ENCODE measurements at regions not wholly inside any gene's neighbourhood (a gene's known extent, or its start where the extent isn't known, plus 50 kb on each side); places are given as distances from the start of the nearest gene placed in this dataset.
"Not testable (repeated sequence)": the region's sequence is repeated elsewhere in the genome, so short reads cannot be mapped to it uniquely, and the experiment has no call there.

GRCh38 chr3:178349218-178349596 lies 187.0 kb upstream of the KCNMB2 start:
- not testable (repeated sequence) for DNase-seq

- DNase-seq = no peak
These were observed 185.5 kb upstream of the KCNMB2 start for GRCh38 chr3:178350763-178351162.

- no peak for DNase-seq
These were observed 183.8 kb upstream of the KCNMB2 start for GRCh38 chr3:178352326-178353005.

DNA sequence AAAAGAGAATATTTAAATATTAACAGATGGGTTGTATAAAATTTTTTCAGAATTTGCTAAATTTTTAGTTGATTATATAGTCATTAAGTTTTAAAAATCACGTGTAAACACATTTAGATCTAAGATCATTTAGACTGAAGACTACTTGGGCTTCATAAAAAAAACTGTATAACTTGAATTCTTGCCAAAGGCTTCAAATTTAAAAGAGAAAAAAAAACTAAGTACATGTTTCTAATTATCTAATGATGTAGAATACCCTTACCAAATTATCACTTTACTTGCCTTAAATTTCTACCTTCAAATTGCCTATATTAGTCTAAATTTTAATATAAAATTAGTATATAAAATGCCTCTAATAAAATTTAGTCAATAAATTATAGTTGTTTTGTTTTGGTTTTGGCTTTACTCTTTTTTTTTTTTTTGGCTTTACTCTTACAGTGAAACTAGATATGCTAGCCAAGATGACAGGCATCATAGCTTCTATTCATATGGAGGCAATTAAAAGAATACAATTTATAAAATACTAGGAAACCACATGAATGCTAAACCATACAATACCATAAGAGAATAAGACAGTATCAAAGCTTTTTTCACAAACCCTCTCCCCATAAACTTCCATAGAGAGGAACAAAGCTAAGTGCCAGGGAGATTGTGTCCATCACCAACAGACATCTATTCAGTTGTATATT lies 183.1 kb upstream of the KCNMB2 start:
- peak; percentile 15 for DNase-seq

DNA sequence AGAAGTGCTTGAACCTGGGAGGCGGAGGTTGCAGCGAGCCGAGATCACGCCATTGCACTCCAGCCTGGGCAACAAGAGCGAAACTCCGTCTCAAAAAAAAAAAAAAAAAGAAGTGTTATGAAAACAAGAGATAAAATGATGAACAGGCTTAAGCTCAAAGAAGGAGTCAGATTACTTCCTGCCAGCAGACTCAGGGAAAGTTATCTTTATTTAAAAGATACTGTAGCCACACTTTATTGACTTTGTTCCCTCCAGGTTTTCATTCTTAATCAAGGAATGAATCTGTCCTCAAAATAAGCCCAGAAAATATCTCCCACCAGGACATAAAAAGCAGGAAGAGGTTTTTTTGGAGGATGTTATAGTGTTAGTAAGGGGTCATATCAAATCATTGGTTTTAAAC lies 176.5 kb upstream of the KCNMB2 start:
- no peak for DNase-seq

GRCh38 chr3:178363048-178363447 lies 173.2 kb upstream of the KCNMB2 start:
- DNase-seq = not testable (repeated sequence)

DNA sequence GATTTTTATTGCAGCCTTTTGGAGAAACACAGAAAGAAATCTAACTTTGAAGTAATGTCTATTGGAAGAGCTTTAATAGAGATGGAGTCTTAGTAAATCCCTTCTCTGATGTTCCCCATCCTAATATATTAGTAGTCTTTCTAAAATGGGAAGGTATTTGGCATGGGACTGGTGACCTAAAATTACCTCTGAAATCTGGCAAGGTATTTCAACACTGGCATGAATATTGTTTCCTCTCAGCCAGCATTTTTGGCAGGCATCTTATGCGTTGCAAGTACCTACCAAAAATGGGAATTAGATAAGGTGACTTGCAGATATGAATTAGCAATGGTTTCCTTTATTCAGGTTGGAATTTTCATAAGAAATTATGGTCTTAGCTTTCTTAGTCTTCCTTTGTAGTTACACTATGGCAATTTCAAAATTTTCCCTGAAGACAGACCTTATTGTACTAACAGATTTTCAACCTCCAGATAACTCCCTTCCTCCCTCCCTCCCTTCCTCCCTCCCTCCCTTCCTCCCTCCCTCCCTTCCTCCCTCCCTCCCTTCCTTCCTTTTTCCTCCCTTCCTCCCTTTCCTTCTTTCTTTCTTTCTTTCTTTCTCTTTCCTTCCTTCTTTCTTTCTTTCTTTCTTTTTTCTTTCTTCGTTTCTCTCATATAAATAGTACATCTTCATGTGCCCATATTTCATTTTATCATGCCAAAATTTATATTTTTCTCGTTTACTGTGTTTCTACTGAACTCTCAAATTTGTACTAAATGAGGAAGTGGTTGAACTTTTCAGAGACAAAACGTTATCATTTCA lies 168.2 kb upstream of the KCNMB2 start:
- peak; percentile 66 for DNase-seq

DNA sequence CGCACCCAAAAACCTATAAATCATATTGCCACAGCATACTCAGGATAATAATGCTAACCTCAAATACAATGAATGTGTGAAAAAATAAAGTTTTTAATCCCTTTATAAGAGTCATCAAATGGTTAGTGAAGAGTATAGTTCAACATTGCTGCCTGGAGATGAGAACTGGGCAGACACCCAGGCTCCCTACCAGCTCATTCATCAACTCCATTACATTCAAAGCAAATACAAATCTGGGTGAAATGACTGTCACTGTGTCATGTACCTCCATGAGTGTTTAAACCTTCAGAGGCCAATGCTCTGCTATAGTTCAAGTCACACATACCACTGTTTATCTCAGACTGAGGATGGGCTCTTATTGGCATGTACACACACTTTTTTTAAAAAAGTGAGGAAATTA lies 167.2 kb upstream of the KCNMB2 start:
- no peak for DNase-seq

- no peak for DNase-seq
These were observed 166.4 kb upstream of the KCNMB2 start for GRCh38 chr3:178369811-178370210.

DNA sequence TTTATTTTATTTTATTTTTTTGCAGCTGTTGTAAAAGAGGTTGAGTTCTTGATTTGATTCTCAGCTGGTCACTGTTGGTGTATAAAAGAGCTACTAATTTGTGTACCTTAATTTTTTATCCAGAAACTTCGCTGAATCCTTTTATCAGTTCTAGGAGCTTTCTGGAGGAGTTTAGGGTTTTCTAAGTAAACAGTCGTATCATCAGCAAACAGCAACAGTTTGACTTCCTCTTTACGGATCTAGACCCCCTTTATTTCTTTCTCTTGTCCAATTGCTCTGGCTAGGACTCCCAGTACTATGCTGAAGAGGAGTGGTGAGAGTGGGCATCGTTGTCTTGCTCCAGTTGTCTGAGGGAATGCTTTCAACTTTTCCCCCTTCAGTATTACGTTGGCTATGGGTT lies 165.8 kb upstream of the KCNMB2 start:
- no peak for DNase-seq

GRCh38 chr3:178381555-178381954 lies 154.7 kb upstream of the KCNMB2 start:
- DNase-seq = no peak

DNA sequence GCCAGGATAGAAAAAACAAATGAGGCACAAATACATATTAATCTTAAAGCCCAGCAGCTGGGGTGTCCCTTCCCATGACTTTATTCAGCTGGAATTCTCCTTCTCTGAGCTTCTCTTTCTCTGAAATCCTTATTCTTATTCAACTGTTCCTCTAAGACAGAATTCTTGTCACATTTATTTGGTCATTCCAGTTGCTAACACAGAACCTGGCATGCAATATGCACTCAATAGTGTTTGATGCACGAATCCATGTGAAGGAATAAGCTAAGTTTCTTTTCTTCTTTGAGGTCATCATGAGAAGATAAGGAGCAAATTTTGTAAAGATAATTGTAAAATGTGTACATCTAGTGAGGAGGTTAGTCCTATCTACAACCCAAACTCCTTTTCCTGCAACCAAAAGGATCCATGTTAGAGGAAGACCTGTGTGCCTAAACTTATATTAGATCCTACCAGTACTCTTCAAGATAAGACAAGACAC lies 154.2 kb upstream of the KCNMB2 start:
- DNase-seq = no peak

- DNase-seq = no peak
These were observed 153.7 kb upstream of the KCNMB2 start for GRCh38 chr3:178382449-178383061.

DNA sequence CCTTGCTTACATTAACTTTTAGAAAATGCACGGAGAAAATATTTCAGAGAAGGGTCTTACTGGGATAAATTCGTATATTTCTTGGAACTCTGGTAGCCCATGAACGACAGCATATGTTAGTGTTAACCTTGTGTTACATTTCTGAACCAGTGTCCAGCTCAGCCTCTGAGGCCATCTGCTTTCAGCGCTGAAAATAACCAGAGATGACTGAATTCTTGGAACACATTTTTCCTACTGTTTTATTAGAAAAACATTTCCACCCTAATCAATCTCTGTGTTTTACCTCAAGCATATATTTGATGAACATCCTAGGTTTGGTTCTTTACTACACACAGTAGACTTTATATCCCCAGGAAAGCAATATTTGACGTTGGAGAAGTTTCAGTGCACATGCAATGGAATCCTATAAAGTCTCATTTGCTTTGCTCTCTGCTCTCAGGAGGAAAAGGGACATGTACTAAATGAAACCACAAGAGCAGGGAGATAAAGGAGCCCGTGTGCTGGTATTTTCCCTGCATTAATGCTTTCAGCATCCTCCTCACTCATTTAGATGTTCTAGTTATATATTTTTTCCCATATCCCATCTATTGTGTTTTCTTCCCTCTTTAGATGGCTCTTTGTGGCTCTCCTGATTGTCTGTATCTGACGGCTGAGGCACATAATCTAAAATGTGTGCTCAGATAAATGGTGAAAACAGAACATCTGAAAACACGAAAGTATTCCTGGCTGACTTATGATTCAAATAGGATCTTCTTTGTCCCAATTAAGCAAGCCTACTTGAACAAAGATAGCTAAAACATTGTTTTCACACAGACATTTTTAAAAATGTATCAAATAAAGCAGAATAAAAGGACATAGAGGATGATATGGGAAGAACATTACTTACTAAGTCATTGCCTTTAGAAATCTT lies 151.7 kb upstream of the KCNMB2 start:
- no peak for DNase-seq

DNA sequence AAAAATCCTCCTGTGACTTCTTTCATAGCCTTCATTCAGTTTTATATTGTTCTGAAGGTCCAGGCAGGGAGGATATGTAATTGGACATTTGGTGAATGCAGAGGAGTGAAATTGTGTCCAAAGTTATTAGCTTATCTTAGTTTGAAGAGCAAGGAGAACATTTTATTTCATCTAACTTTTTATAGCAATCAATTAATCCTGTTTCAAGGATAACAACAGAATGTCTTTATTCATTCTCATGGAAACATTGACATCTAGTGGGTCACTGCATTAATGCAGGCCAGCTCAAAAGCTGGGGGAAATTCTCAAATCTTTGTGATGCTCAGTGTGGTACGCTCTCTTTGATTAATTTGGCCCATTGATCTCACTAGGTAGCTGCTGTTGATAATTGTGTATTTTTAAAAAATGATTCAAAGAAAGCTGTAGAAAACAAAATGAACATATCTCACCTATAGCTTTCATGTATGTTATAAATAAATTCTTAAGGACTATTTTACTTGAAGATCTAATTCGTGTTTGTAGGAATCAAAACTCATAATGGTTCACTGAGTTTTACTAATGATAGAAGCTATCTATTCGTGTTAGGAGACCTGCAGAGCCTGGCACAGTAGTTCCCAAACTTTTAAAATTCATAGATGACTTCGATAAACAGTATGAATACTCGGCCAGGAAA lies 150.8 kb upstream of the KCNMB2 start:
- peak; percentile 41 for DNase-seq

DNA sequence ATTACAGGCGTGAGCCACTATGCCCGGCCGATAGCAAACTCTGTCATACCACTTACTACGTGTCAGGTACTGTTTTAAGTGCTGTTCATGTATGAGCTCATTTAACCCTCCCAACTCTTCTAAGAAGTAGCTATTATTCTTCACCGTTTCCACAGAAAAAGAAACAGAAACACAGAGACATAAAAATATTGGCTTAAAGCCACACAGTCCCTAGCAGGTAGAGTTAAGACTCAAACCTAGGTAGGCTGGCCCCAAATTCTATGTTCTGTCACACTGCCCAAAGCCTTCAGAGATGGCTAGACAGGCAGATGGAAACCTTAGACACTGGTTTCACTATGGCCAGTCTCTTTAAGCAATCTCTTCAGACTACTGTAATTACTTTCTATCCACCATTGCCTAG lies 149.8 kb upstream of the KCNMB2 start:
- no peak for DNase-seq

GRCh38 chr3:178386880-178387279 lies 149.4 kb upstream of the KCNMB2 start:
- no peak for DNase-seq

DNA sequence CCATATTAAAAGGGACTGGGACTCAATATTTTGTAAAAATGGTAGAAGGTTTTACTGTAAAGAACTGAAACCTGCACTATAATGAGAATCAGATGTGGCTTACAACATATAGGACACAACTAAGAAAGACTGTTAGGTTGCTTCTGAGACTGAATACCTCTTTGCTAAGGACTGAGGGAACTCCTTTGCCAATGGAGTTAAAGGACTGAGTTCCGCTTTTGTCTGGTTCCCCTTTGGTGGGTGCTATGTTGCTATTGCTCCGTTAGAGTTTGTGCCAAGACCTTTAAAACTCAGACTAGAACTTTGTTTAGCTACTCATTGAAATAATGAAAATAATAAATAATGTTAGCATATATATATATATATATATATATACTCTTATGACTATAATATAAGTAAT lies 147.8 kb upstream of the KCNMB2 start:
- DNase-seq = no peak

GRCh38 chr3:178389258-178389657 lies 147.0 kb upstream of the KCNMB2 start:
- DNase-seq = no peak

DNA sequence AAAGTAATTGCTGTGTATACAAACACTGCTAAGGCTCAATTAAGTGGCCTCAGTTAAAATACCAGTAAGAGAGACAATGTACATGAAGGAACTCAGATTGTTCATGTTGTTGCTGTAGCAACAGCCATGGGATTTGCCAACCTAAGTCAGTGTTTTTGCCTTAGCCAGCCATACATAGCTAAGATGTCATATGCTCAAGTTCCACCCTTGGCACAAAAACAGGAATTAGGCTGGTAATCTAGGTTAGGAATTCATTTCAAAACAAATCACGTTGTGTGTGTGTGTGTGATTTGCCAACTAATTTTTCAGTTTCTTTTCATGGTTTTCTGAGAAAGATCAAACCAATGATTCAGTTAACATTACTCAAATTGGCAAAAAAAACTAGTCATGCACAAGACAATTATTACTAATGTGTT lies 143.7 kb upstream of the KCNMB2 start:
- no peak for DNase-seq

DNA sequence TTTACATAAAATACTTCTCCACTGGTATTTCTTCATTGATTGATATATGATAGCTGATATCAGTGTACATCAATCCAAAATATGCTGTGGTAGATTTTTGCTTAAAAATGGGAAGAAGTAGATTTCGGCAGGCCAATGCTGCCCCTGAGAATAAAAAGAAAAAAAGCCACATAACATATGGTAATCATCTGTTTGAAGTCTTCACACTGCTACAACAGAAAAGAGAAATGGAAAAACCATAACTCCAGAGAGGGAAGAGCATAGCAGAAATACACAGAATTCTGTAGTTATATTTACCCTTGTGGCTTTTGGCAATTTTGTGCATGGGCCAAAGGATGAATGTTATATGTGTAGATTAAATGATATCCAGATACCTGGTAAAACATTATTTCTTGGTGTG lies 143.1 kb upstream of the KCNMB2 start:
- no peak for DNase-seq

DNA sequence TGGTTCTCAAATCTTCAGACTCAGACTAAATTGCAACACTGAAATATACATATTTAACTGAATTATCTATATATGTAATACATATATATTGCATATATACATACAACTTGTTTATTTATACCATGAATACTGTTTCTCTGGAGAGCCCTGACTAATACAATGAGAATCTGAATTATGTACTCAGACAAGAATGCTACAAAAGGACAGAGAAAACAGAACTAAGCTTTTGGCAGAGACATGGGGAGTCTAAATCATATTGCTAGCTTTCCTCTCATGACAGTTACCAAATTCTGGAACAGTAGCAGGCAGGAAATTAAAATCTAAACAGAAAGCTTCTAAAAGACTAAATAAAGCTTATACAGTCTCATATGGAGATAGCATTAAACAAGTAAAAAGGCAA lies 142.4 kb upstream of the KCNMB2 start:
- DNase-seq = no peak

All from NCI-H1092 (cell line).